ENCODE measurements at regions not wholly inside any gene's neighbourhood (a gene's known extent, or its start where the extent isn't known, plus 50 kb on each side); places are given as distances from the start of the nearest gene placed in this dataset.

GRCh38 chr6:120141601-120142000, 792.0 kb upstream of the MAN1A1 start:
- Histone ChIP-seq H3K9ac (ENCODE audit: extremely low read depth, low read length, poor library complexity, severe bottlenecking) (no peak overlapping the region), H3K9me3 (ENCODE audit: control insufficient read depth, low read length) (no peaks in the 10 kb centered on the region), H3K27ac (ENCODE audit: low read depth, low read length) (no peak overlapping the region), H3K4me3 (ENCODE audit: low read length) (no peak overlapping the region), H3K36me3 (ENCODE audit: control insufficient read depth, insufficient read depth, low read length) (no peaks in the 10 kb centered on the region), H3K4me1 (ENCODE audit: control insufficient read depth, insufficient read depth, low read length) (no peaks in the 10 kb centered on the region), H3K27me3 (ENCODE audit: control insufficient read depth, insufficient read depth, low read length, poor library complexity, severe bottlenecking) (no peaks in the 10 kb centered on the region)
- no peak for DNase-seq
- Mint-ChIP-seq H3K9me3 (no peaks in the 10 kb centered on the region), H3K36me3 (ENCODE audit: low read depth) (no peaks in the 10 kb centered on the region), H3K27me3 (ENCODE audit: insufficient read depth) (no peaks in the 10 kb centered on the region), H3K4me1 (no peaks in the 10 kb centered on the region), H3K27ac (no peak overlapping the region), H3K4me3 (no peak overlapping the region)
- 89 to 94% methylated on average over 5 of the region's 5 CpGs for WGBS, 2 experiments (ENCODE audit: insufficient coverage in 1 of 2, insufficient read length in 1 of 2)
- TF ChIP-seq CTCF (conservative IDR thresholded peaks at IDR 0.05): no peak

- Histone ChIP-seq H3K9ac (ENCODE audit: extremely low read depth, low read length, poor library complexity, severe bottlenecking) (no peak overlapping the region), H3K4me1 (ENCODE audit: control insufficient read depth, insufficient read depth, low read length) (no peaks in the 10 kb centered on the region), H3K4me3 (ENCODE audit: low read length) (no peak overlapping the region), H3K36me3 (ENCODE audit: control insufficient read depth, insufficient read depth, low read length) (no peaks in the 10 kb centered on the region), H3K27me3 (ENCODE audit: control insufficient read depth, insufficient read depth, low read length, poor library complexity, severe bottlenecking) (no peaks in the 10 kb centered on the region), H3K9me3 (ENCODE audit: control insufficient read depth, low read length) (no peaks in the 10 kb centered on the region), H3K27ac (ENCODE audit: low read depth, low read length) (no peak overlapping the region)
- no peak overlapping the region for H3K27ac Mint-ChIP-seq
- no peak for TF ChIP-seq CTCF (conservative IDR thresholded peaks at IDR 0.05)
- H3K9me3 Mint-ChIP-seq: no peaks in the 10 kb centered on the region
- H3K36me3 Mint-ChIP-seq (ENCODE audit: low read depth): no peaks in the 10 kb centered on the region
- no peaks in the 10 kb centered on the region for H3K27me3 Mint-ChIP-seq (ENCODE audit: insufficient read depth)
- WGBS, 2 experiments (ENCODE audit: insufficient coverage in 1 of 2, insufficient read length in 1 of 2): 83% methylated on average over 1 of the region's 2 CpGs; no CpG with 5 or more reads in 1 of the 2 experiments
- H3K4me3 Mint-ChIP-seq: no peak overlapping the region
- no peak for DNase-seq
- no peaks in the 10 kb centered on the region for H3K4me1 Mint-ChIP-seq
These were observed 787.9 kb upstream of the MAN1A1 start for GRCh38 chr6:120137492-120137891.

- no peak overlapping the region for H3K9ac ChIP-seq (ENCODE audit: extremely low read depth, low read length, poor library complexity, severe bottlenecking)
- Mint-ChIP-seq H3K36me3 (ENCODE audit: low read depth) (no peaks in the 10 kb centered on the region), H3K4me1 (no peaks in the 10 kb centered on the region), H3K9me3 (no peaks in the 10 kb centered on the region), H3K27me3 (ENCODE audit: insufficient read depth) (no peaks in the 10 kb centered on the region), H3K4me3 (no peak overlapping the region), H3K27ac (no peak overlapping the region)
- no peaks in the 10 kb centered on the region for H3K4me1 ChIP-seq (ENCODE audit: control insufficient read depth, insufficient read depth, low read length)
- H3K27ac ChIP-seq (ENCODE audit: low read depth, low read length): no peak overlapping the region
- no peak for DNase-seq
- WGBS, 2 experiments (ENCODE audit: insufficient coverage in 1 of 2, insufficient read length in 1 of 2): 100% methylated on average over 1 of the region's 1 CpG; no CpG with 5 or more reads in 1 of the 2 experiments
- no peaks in the 10 kb centered on the region for H3K36me3 ChIP-seq (ENCODE audit: control insufficient read depth, insufficient read depth, low read length)
- no peaks in the 10 kb centered on the region for H3K27me3 ChIP-seq (ENCODE audit: control insufficient read depth, insufficient read depth, low read length, poor library complexity, severe bottlenecking)
- H3K9me3 ChIP-seq (ENCODE audit: control insufficient read depth, low read length): no peaks in the 10 kb centered on the region
- H3K4me3 ChIP-seq (ENCODE audit: low read length): no peak overlapping the region
- TF ChIP-seq CTCF (conservative IDR thresholded peaks at IDR 0.05): no peak
These were observed 779.7 kb upstream of the MAN1A1 start for GRCh38 chr6:120129228-120129627.
